HCT116 (cell line): ENCODE measurements at regions not wholly inside any gene's neighbourhood (a gene's known extent, or its start where the extent isn't known, plus 50 kb on each side); places are given as distances from the start of the nearest gene placed in this dataset.

Experiments
- ATAC-seq: fragments of 200-7000 bp; cut with Tn5 transposase; 2 replicates; pipeline ENCODE4 v1.9.1; 2020; ENCODE audit warnings: mild to moderate bottlenecking, moderate library complexity
- BruUV-seq: library from RNA; stranded (reverse); fragments of 400-500 nt; replicated peaks from 2 replicates; lab custom pipeline; 2021; lab: Mats Ljungman, UMichigan
- CTCF ChIA-PET: fragments of 300-600 bp; sonication (Branson Sonifier 250); formaldehyde crosslinking; loops from one replicate; lab custom pipeline; 2021; ENCODE audit warnings: antibody characterized with exemption; lab: Charles Lee
- POLR2A ChIA-PET: fragments of 300-600, 350-600 bp; sonication (Branson Sonifier 250); formaldehyde crosslinking; loops from one replicate; lab custom pipeline; 2021; ENCODE audit warnings: antibody characterized with exemption; lab: Charles Lee
- RAD21 ChIA-PET, 2 experiments: fragments of 300-600 bp; sonication (Branson Sonifier 250); formaldehyde crosslinking; loops; one replicate each; lab custom pipeline; 2023; ENCODE audit warnings: low total read pairs in 2 of 2; ENCODE audit not compliant: uncharacterized antibody in 2 of 2, unreplicated experiment in 2 of 2, low non-redundant PET in 1 of 2; lab: Charles Lee
- DNase-seq: peaks from one replicate; pipeline ENCODE4 v3.0.0-alpha.2; 2010; ENCODE audit warnings: low read depth, low spot score
- H2AFZ ChIP-seq: fragments of 200-600 bp; shearing (Covaris generic), sonication (generic); 2 replicates; pipeline ENCODE4 v1.6.1; 2017; ENCODE audit warnings: low read depth, mixed run types, mixed read lengths, antibody characterized with exemption, low read length; ENCODE audit not compliant: poor library complexity, severe bottlenecking
- H3K27ac ChIP-seq: 2 replicates; pipeline ENCODE4 v1.5.1; 2012; ENCODE audit warnings: low read depth, low read length
- H3K27me3 ChIP-seq: fragments of 200-600 bp; sonication (generic); 2 replicates; pipeline ENCODE4 v1.6.1; 2016; ENCODE audit warnings: mixed run types, low read length, mixed read lengths; ENCODE audit not compliant: insufficient read depth
- H3K36me3 ChIP-seq, 2 experiments: fragments of 200-500 bp in 1 of 2; fragments of 200-600 bp in 1 of 2; sonication (Bioruptor generic) in 1 of 2; sonication (generic) in 1 of 2; 2 replicates each; pipeline versions ENCODE4 v1.5.1 to v1.6.1; 2014 to 2016; ENCODE audit warnings: low read length in 2 of 2, inconsistent platforms in 1 of 2, mixed read lengths in 1 of 2, mixed run types in 1 of 2; ENCODE audit not compliant: insufficient read depth in 2 of 2, control insufficient read depth in 1 of 2
- H3K4me1 ChIP-seq, 2 experiments: fragments of 200-600 bp in 1 of 2; sonication (generic) in 1 of 2; 2 replicates each; pipeline versions ENCODE4 v1.5.1 to v1.6.1; 2012 to 2017; ENCODE audit warnings: low read length in 2 of 2, inconsistent platforms in 1 of 2, mild to moderate bottlenecking in 1 of 2, mixed read lengths in 1 of 2, mixed run types in 1 of 2, moderate library complexity in 1 of 2; ENCODE audit not compliant: insufficient read depth in 2 of 2, control insufficient read depth in 1 of 2
- H3K4me2 ChIP-seq: fragments of 200-600 bp; sonication (generic); 2 replicates; pipeline ENCODE4 v1.6.1; 2017; ENCODE audit warnings: mixed run types, low read length, mixed read lengths
- H3K4me3 ChIP-seq, 2 experiments: fragments of 200-600 bp in 1 of 2; sonication (generic) in 1 of 2; replicated peaks in 1 of 2; 2 replicates each; pipeline ENCODE4 v1.5.1; 2011 to 2016; ENCODE audit warnings: low read length in 2 of 2, control low read depth in 1 of 2, low read depth in 1 of 2, mild to moderate bottlenecking in 1 of 2, mixed read lengths in 1 of 2, mixed run types in 1 of 2
- H3K79me2 ChIP-seq: fragments of 200-600 bp; sonication (generic); 2 replicates; pipeline ENCODE4 v1.6.1; 2017; ENCODE audit warnings: mild to moderate bottlenecking, mixed run types, low read length, moderate library complexity, mixed read lengths; ENCODE audit not compliant: insufficient read depth
- H3K9ac ChIP-seq: fragments of 200-600 bp; sonication (generic); 2 replicates; pipeline ENCODE4 v1.6.1; 2016; ENCODE audit warnings: low read length, mixed read lengths
- H3K9me2 ChIP-seq: fragments of 200-600 bp; sonication (generic), shearing (Covaris generic); 2 replicates; pipeline ENCODE4 v1.6.1; 2017; ENCODE audit warnings: mixed run types, mild to moderate bottlenecking, moderate library complexity; ENCODE audit not compliant: insufficient read depth
- H3K9me3 ChIP-seq, 2 experiments: fragments of 200-500 bp in 1 of 2; fragments of 200-600 bp in 1 of 2; sonication (Bioruptor generic) in 1 of 2; sonication (generic) in 1 of 2; 2 replicates each; pipeline ENCODE4 v1.6.1; 2014 to 2017; ENCODE audit warnings: low read length in 2 of 2, mixed read lengths in 2 of 2, inconsistent platforms in 1 of 2, low read depth in 1 of 2, mild to moderate bottlenecking in 1 of 2, mixed run types in 1 of 2, moderate library complexity in 1 of 2; ENCODE audit not compliant: control insufficient read depth in 1 of 2, insufficient read depth in 1 of 2
- H4K20me1 ChIP-seq: fragments of 200-600 bp; sonication (generic), shearing (Covaris generic); 2 replicates; pipeline ENCODE4 v1.6.1; 2017; ENCODE audit warnings: mixed run types, mild to moderate bottlenecking, moderate library complexity; ENCODE audit not compliant: insufficient read depth
- CEBPB ChIP-seq: IDR thresholded peaks from 2 replicates; pipeline ENCODE4 v1.6.1; 2012; ENCODE audit warnings: low read depth
- ELF1 ChIP-seq: IDR thresholded peaks from 2 replicates; pipeline ENCODE4 v1.6.1; 2012; ENCODE audit warnings: low read depth, borderline replicate concordance
- EZH2phosphoT487 ChIP-seq: fragments of 200-600 bp; IDR thresholded peaks from 2 replicates; pipeline ENCODE4 v1.6.1; 2018; ENCODE audit warnings: antibody characterized with exemption, borderline replicate concordance
- FOSL1 ChIP-seq: IDR thresholded peaks from 2 replicates; pipeline ENCODE4 v1.6.1; 2012; ENCODE audit warnings: low read depth
- JUND ChIP-seq: IDR thresholded peaks from 2 replicates; pipeline ENCODE4 v1.6.1; 2012
- POLR2A ChIP-seq: IDR thresholded peaks from 2 replicates; pipeline ENCODE4 v1.7.0; 2011; ENCODE audit warnings: borderline replicate concordance; ENCODE audit not compliant: insufficient read depth, insufficient read length; ENCODE audit errors: extremely low read depth
- POLR2AphosphoS5 ChIP-seq: IDR thresholded peaks from 2 replicates; pipeline ENCODE4 v1.6.1; 2011; ENCODE audit warnings: mild to moderate bottlenecking, low read depth, low read length, moderate library complexity
- RAD21 ChIP-seq: IDR thresholded peaks from 2 replicates; pipeline ENCODE4 v1.6.1; 2012; ENCODE audit warnings: low read depth, mild to moderate bottlenecking
- SIN3A ChIP-seq: IDR thresholded peaks from 2 replicates; pipeline ENCODE4 v1.6.1; 2012; ENCODE audit warnings: low read depth
- SRF ChIP-seq: IDR thresholded peaks from 2 replicates; pipeline ENCODE4 v1.6.1; 2012; ENCODE audit warnings: low read depth
- TCF7L2 ChIP-seq: IDR thresholded peaks from 2 replicates; pipeline ENCODE4 v1.7.0; 2011; ENCODE audit warnings: borderline replicate concordance, inconsistent platforms; ENCODE audit not compliant: insufficient read depth, insufficient read length; ENCODE audit errors: extremely low read depth
- YY1 ChIP-seq: IDR thresholded peaks from 2 replicates; pipeline ENCODE4 v1.6.1; 2011; ENCODE audit warnings: low read length, low read depth, moderate library complexity, mild to moderate bottlenecking; ENCODE audit not compliant: insufficient replicate concordance; ENCODE audit errors: extremely low read depth
- ZBTB33 ChIP-seq: IDR thresholded peaks from 2 replicates; pipeline ENCODE4 v1.6.1; 2011; ENCODE audit warnings: mild to moderate bottlenecking, low read length, moderate library complexity; ENCODE audit not compliant: insufficient replicate concordance; ENCODE audit errors: extremely low read depth
- ZFX ChIP-seq: fragments of 450-650 bp; IDR thresholded peaks from 2 replicates; pipeline ENCODE4 v1.6.1; 2017
- intact Hi-C: fragments of 100-400 bp; cut with micrococcal nuclease; formaldehyde crosslinking; loops from 2 replicates; pipeline ENCODE4 v1.10.0; 2022
- TF ChIP-seq, protein P1 (sequence below), 3 experiments: fragments of 200-600 bp in 1 of 3; sonication (generic) in 1 of 3; IDR thresholded peaks in 2 of 3; conservative IDR thresholded peaks in 1 of 3; 2 replicates each; pipeline ENCODE4 v1.5.1; 2012 to 2017; ENCODE audit warnings: low read depth in 2 of 3, low read length in 2 of 3, antibody characterized with exemption in 1 of 3, borderline replicate concordance in 1 of 3, control low read depth in 1 of 3, mild to moderate bottlenecking in 1 of 3, mixed read lengths in 1 of 3, mixed run types in 1 of 3, moderate library complexity in 1 of 3; ENCODE audit not compliant: insufficient read depth in 1 of 3
- TF ChIP-seq, protein P2 (sequence below): IDR thresholded peaks from 2 replicates; pipeline ENCODE4 v1.6.1; 2012

DNA sequence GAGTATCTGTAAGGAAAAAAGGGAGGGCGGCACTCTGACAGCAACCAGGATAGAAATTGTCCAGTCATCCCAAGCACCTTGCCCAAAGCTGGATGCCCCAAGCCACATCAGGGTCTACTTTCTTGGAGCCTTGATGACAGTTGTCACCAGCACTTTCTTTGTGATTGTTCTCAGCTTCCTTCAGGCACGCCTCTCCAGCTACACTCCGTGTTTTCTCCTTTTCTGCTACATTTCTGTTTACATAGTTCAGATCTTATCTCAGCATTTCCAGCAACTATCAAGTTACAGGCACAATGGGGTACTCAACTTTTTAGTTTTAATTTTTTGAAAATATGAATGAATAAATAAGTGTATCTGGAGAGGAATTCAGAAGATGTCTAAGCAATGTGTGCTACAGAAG lies 115.3 kb upstream of the CELF4 start (continued):
- TF ChIP-seq RAD21, result no peak
- TF ChIP-seq, protein P1, sequence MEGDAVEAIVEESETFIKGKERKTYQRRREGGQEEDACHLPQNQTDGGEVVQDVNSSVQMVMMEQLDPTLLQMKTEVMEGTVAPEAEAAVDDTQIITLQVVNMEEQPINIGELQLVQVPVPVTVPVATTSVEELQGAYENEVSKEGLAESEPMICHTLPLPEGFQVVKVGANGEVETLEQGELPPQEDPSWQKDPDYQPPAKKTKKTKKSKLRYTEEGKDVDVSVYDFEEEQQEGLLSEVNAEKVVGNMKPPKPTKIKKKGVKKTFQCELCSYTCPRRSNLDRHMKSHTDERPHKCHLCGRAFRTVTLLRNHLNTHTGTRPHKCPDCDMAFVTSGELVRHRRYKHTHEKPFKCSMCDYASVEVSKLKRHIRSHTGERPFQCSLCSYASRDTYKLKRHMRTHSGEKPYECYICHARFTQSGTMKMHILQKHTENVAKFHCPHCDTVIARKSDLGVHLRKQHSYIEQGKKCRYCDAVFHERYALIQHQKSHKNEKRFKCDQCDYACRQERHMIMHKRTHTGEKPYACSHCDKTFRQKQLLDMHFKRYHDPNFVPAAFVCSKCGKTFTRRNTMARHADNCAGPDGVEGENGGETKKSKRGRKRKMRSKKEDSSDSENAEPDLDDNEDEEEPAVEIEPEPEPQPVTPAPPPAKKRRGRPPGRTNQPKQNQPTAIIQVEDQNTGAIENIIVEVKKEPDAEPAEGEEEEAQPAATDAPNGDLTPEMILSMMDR (IDR thresholded peaks at IDR 0.05 in 2 of 3, conservative IDR thresholded peaks at IDR 0.05 in 1 of 3; ENCODE audit: borderline replicate concordance in 1 of 3, insufficient read depth in 1 of 3, low read depth in 2 of 3, low read length in 2 of 3), result no peak

GRCh38 chr18:37676276-37676675 lies 110.7 kb upstream of the CELF4 start:
- Histone ChIP-seq H2AFZ (no peak overlapping the region), H3K4me2 (no peak overlapping the region), H3K9ac (no peak overlapping the region), H3K79me2 (no peaks in the 10 kb centered on the region), H3K27ac (no peak overlapping the region), H3K36me3 (no peaks in the 10 kb centered on the region), H4K20me1 (no peaks in the 10 kb centered on the region), H3K4me3 (no peak overlapping the region), H3K27me3 (no peaks in the 10 kb centered on the region), H3K4me1 (peaks cover 0 to 20% of the 10 kb centered on the region in 2 experiments; a peak in 2 of 4 replicates)
- CTCF ChIA-PET, result no interaction called here
- POLR2A ChIA-PET, result no interaction called here
- BruUV-seq, result no TSS peak
- ATAC-seq (no peak), DNase-seq (no peak)
- intact Hi-C loops, result no loop called here
- RAD21 ChIA-PET, result no interaction called here
- TF ChIP-seq ELF1 (no peak), SIN3A (no peak), POLR2AphosphoS5 (no peak), EZH2phosphoT487 (no peak), YY1 (no peak), POLR2A (no peak), FOSL1 (no peak), ZFX (no peak), CEBPB (no peak), TCF7L2 (no peak), ZBTB33 (no peak), JUND (no peak), SRF (no peak), RAD21 (no peak)
- TF ChIP-seq, protein P2, sequence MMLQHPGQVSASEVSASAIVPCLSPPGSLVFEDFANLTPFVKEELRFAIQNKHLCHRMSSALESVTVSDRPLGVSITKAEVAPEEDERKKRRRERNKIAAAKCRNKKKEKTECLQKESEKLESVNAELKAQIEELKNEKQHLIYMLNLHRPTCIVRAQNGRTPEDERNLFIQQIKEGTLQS, result no peak
- TF ChIP-seq, protein P1 (IDR thresholded peaks at IDR 0.05 in 2 of 3, conservative IDR thresholded peaks at IDR 0.05 in 1 of 3; ENCODE audit: borderline replicate concordance in 1 of 3, insufficient read depth in 1 of 3, low read depth in 2 of 3, low read length in 2 of 3), result no peak
- TF ChIP-seq, all 23 proteins: peak for 0
- Histone ChIP-seq H3K9me3 (no peaks in the 10 kb centered on the region), H3K9me2 (no peaks in the 10 kb centered on the region)
